ENCODE measurements at regions not wholly inside any gene's neighbourhood (a gene's known extent, or its start where the extent isn't known, plus 50 kb on each side); places are given as distances from the start of the nearest gene placed in this dataset.

DNA sequence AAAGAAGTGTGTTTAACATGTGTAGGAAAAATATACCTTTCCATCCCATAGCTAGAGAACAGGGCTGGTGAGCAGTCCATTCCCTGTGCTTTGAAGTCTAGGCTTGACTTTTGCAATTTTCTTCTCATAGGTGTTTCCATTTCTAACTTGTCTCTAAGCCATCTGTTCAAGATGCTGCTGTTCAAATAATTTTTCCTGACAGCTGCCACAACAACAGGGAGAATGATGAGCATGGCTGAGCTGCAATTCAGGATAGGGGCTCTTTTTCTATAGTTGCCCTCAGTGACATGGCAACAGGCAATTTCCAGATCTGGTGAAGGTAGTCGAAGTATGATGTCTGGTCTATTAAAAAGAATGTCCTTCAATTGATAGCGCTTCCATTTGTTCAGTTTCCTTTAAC lies 103.0 kb upstream of the HS3ST5 start:
- no peaks in the 10 kb centered on the region for H3K9me3 Mint-ChIP-seq (ENCODE audit: low read depth)
- intact Hi-C loops (cut with DNase I, micrococcal nuclease): no loop called here
- ATAC-seq (no peak), DNase-seq (no peak)
- ChIA-PET POLR2A (no interaction called here), CTCF (no interaction called here)
- H3K27me3 Mint-ChIP-seq: no peaks in the 10 kb centered on the region
- H3K4me3 Mint-ChIP-seq: no peak overlapping the region
- no peaks in the 10 kb centered on the region for H3K36me3 Mint-ChIP-seq (ENCODE audit: low read depth)
- no peaks in the 10 kb centered on the region for H3K4me1 Mint-ChIP-seq
- no peak overlapping the region for H3K27ac Mint-ChIP-seq

GRCh38 chr6:114439411-114439810 lies 96.6 kb upstream of the HS3ST5 start:
- ATAC-seq: no peak
- Mint-ChIP-seq H3K27ac (no peak overlapping the region), H3K9me3 (ENCODE audit: low read depth) (peaks cover 2% of the 10 kb centered on the region), H3K36me3 (ENCODE audit: low read depth) (no peaks in the 10 kb centered on the region), H3K4me3 (no peak overlapping the region), H3K4me1 (no peaks in the 10 kb centered on the region), H3K27me3 (peaks cover 2% of the 10 kb centered on the region)
- ChIA-PET CTCF (no interaction called here), POLR2A (no interaction called here)
- no peak for DNase-seq
- intact Hi-C loops (cut with DNase I, micrococcal nuclease): no loop called here

DNA sequence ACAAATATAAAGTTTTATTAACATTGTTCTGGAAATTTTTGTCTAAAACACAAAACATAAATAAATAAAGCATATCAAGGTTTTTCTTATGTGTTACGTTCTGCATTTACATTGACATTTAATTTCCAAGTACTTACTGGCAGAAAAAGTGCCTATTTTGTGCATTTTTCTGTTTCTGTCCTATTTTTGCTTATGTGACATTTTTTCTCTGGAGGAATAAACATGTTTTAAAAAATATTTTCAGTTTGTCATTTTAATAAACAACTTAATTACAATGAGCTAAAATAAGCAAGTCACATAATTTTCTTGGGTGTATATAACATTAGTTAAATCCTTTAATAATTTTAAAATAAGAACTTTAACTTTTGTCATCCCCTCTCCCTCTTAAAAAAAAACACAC lies 94.4 kb upstream of the HS3ST5 start:
- CTCF ChIA-PET: no interaction called here
- POLR2A ChIA-PET: no interaction called here

GRCh38 chr6:114436691-114437090 lies 93.9 kb upstream of the HS3ST5 start:
- peaks cover 2% of the 10 kb centered on the region for H3K9me3 Mint-ChIP-seq (ENCODE audit: low read depth)
- no peak overlapping the region for H3K4me3 Mint-ChIP-seq
- H3K4me1 Mint-ChIP-seq: no peaks in the 10 kb centered on the region
- ChIA-PET POLR2A (no interaction called here), CTCF (no interaction called here)
- peaks cover 2% of the 10 kb centered on the region for H3K27me3 Mint-ChIP-seq
- no peaks in the 10 kb centered on the region for H3K36me3 Mint-ChIP-seq (ENCODE audit: low read depth)
- DNase-seq (no peak), ATAC-seq (no peak)
- intact Hi-C loops (cut with DNase I, micrococcal nuclease): no loop called here
- H3K27ac Mint-ChIP-seq: no peak overlapping the region

More for the DNA sequence above, 94.4 kb upstream of the HS3ST5 start:
- H3K27ac Mint-ChIP-seq: no peak overlapping the region
- H3K36me3 Mint-ChIP-seq (ENCODE audit: low read depth): no peaks in the 10 kb centered on the region
- no peak for ATAC-seq
- no peaks in the 10 kb centered on the region for H3K4me1 Mint-ChIP-seq
- no peak for DNase-seq
- no peak overlapping the region for H3K4me3 Mint-ChIP-seq
- H3K9me3 Mint-ChIP-seq (ENCODE audit: low read depth): peaks cover 2% of the 10 kb centered on the region
- H3K27me3 Mint-ChIP-seq: peaks cover 2% of the 10 kb centered on the region
- intact Hi-C loops (cut with DNase I, micrococcal nuclease): no loop called here

GRCh38 chr6:114435985-114436384 lies 93.2 kb upstream of the HS3ST5 start:
- H3K27ac Mint-ChIP-seq: no peak overlapping the region
- no peaks in the 10 kb centered on the region for H3K4me1 Mint-ChIP-seq
- CTCF ChIA-PET: no interaction called here
- no peak for ATAC-seq
- intact Hi-C loops (cut with DNase I, micrococcal nuclease): no loop called here
- H3K36me3 Mint-ChIP-seq (ENCODE audit: low read depth): no peaks in the 10 kb centered on the region
- peaks cover 2% of the 10 kb centered on the region for H3K9me3 Mint-ChIP-seq (ENCODE audit: low read depth)
- POLR2A ChIA-PET: no interaction called here
- no peak for DNase-seq
- H3K27me3 Mint-ChIP-seq: peaks cover 2% of the 10 kb centered on the region
- H3K4me3 Mint-ChIP-seq: no peak overlapping the region

DNA sequence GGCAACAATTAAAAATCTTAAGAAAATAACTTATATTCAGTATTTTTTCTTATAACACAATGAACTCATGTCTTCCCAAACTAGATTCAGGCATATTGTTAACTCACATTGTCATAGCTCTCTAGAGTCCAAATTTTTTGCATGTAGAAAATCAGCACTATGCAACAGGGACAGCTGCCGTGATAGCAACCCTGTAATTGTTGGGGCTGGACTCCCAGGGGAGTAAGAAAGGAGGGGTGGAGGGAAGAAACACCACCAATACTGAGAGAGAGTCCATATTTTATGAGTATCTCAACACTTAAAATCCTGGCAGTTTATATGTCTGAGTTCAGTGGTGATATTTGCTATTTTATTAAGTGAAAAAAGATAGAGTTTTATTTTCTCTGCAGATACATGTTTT lies 89.6 kb upstream of the HS3ST5 start:
- Mint-ChIP-seq H3K36me3 (ENCODE audit: low read depth) (no peaks in the 10 kb centered on the region), H3K27me3 (peaks cover 2% of the 10 kb centered on the region), H3K9me3 (ENCODE audit: low read depth) (peaks cover 2% of the 10 kb centered on the region), H3K4me3 (no peak overlapping the region), H3K27ac (no peak overlapping the region), H3K4me1 (no peaks in the 10 kb centered on the region)
- no peak for ATAC-seq
- ChIA-PET CTCF (no interaction called here), POLR2A (no interaction called here)
- no peak for DNase-seq
- intact Hi-C loops (cut with DNase I, micrococcal nuclease): no loop called here

DNA sequence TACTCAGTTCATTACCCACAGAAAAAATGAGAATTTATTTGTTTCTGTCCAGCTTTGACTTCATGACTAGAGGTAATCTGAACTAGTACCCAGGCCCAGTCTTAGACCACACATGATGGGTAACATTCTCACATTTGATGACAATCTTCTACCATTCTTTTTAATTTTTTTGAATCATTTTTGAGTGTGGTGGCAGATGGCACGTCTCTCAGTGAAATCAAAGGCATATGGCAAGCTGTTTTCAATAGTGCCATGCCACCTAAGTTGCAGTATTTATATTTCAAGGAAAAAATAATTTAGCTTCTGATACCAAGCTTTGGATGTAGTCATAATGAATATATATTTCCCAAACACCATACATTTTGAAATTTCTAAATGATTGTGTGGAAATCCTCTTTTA lies 88.8 kb upstream of the HS3ST5 start:
- POLR2A ChIA-PET: no interaction called here
- H3K4me3 Mint-ChIP-seq: no peak overlapping the region
- H3K27ac Mint-ChIP-seq: no peak overlapping the region
- no peaks in the 10 kb centered on the region for H3K4me1 Mint-ChIP-seq
- ATAC-seq: no peak
- intact Hi-C loops (cut with DNase I, micrococcal nuclease): no loop called here
- H3K36me3 Mint-ChIP-seq (ENCODE audit: low read depth): no peaks in the 10 kb centered on the region
- no peaks in the 10 kb centered on the region for H3K9me3 Mint-ChIP-seq (ENCODE audit: low read depth)
- H3K27me3 Mint-ChIP-seq: no peaks in the 10 kb centered on the region
- CTCF ChIA-PET: interaction anchor here (1.1 kb wide), 1 partner anchor 17 kb away, joined by 3 read pairs; no protein-coding TSS in a partner anchor
- DNase-seq: no peak

DNA sequence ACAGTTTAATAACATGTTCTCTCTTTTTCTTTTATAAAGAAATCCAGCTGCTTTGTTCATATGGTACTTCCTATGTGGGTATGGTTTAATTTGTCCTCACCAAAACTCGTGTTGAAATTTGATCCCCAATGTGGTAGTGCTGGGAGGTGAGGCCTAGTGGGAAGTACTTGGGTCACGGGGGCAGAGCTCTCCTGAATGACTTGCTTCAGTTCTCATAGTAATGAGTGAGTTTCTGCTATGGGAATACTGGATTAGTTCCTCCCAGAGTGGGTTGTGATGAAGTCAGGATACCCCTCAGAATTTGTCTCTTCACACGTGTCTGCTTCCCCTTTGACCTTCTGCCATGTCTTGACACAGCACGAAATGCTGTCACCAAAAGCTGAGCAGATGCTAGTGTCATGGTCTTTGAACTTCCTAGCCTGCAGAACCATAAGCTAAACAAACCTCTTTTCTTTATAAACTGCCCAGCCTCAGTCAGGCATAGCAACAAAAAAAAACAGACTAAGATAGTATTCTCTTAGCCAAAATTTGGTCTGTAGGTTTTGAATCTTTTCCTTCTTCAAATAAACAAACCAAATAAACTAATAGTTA lies 87.8 kb upstream of the HS3ST5 start:
- Mint-ChIP-seq H3K27ac (no peak overlapping the region), H3K4me3 (no peak overlapping the region), H3K27me3 (no peaks in the 10 kb centered on the region), H3K9me3 (ENCODE audit: low read depth) (no peaks in the 10 kb centered on the region), H3K4me1 (no peaks in the 10 kb centered on the region), H3K36me3 (ENCODE audit: low read depth) (no peaks in the 10 kb centered on the region)
- intact Hi-C loops (cut with DNase I, micrococcal nuclease): no loop called here
- ChIA-PET POLR2A (no interaction called here), CTCF (no interaction called here)
- DNase-seq (no peak), ATAC-seq (no peak)

DNA sequence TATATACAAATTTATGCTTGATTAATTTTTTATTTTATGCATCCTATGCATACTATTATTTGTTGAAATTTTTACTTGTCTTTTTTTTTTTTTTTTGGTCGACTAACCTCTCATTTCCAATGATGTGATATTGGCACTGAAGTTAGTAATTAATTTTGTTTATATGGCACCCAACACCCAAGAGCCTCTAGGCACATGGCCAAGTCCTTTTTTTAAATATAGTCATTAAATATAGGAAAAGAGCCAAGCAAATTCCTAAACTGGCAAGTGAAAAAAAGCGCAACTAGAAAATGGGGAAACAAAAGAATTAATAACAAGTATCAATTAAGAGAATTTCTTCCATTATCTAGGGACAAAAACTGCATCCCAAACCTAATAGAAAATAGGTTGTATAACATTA lies 85.5 kb upstream of the HS3ST5 start:
- DNase-seq (no peak), ATAC-seq (no peak)
- H3K4me3 Mint-ChIP-seq: no peak overlapping the region
- no peaks in the 10 kb centered on the region for H3K9me3 Mint-ChIP-seq (ENCODE audit: low read depth)
- no peak overlapping the region for H3K27ac Mint-ChIP-seq
- no peaks in the 10 kb centered on the region for H3K27me3 Mint-ChIP-seq
- H3K36me3 Mint-ChIP-seq (ENCODE audit: low read depth): no peaks in the 10 kb centered on the region
- ChIA-PET CTCF (no interaction called here), POLR2A (no interaction called here)
- no peaks in the 10 kb centered on the region for H3K4me1 Mint-ChIP-seq
- intact Hi-C loops (cut with DNase I, micrococcal nuclease): no loop called here

GRCh38 chr6:114421199-114421598 lies 78.4 kb upstream of the HS3ST5 start:
- Mint-ChIP-seq H3K36me3 (ENCODE audit: low read depth) (no peaks in the 10 kb centered on the region), H3K27ac (no peak overlapping the region), H3K4me1 (no peaks in the 10 kb centered on the region), H3K9me3 (ENCODE audit: low read depth) (no peaks in the 10 kb centered on the region), H3K4me3 (no peak overlapping the region), H3K27me3 (no peaks in the 10 kb centered on the region)
- no peak for ATAC-seq
- DNase-seq: no peak
- ChIA-PET CTCF (no interaction called here), POLR2A (no interaction called here)
- intact Hi-C loops (cut with DNase I, micrococcal nuclease): no loop called here

DNA sequence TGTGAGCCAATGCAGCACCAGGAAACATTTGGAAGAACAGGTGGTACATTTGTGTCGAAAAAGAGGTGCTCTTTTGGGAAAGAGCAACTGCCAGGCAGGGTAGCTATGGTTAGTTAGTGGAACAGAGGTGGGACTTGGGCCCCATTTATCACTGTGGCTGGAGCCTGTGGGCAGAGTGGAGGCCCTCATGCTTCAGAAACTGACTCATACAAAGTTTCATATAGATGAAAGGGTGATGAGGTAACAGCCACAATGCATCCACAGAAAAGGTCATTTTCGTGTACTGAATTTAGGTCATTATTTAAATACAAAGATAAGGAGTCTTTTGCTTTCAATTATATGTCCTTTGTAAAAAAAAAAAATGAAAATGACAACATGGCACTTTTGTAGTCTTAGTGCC lies 76.4 kb upstream of the HS3ST5 start:
- Mint-ChIP-seq H3K27me3 (no peaks in the 10 kb centered on the region), H3K9me3 (ENCODE audit: low read depth) (no peaks in the 10 kb centered on the region), H3K27ac (no peak overlapping the region), H3K4me3 (no peak overlapping the region), H3K36me3 (ENCODE audit: low read depth) (no peaks in the 10 kb centered on the region), H3K4me1 (no peaks in the 10 kb centered on the region)
- DNase-seq: no peak
- CTCF ChIA-PET: no interaction called here
- intact Hi-C loops (cut with DNase I, micrococcal nuclease): no loop called here
- POLR2A ChIA-PET: no interaction called here
- ATAC-seq: no peak

DNA sequence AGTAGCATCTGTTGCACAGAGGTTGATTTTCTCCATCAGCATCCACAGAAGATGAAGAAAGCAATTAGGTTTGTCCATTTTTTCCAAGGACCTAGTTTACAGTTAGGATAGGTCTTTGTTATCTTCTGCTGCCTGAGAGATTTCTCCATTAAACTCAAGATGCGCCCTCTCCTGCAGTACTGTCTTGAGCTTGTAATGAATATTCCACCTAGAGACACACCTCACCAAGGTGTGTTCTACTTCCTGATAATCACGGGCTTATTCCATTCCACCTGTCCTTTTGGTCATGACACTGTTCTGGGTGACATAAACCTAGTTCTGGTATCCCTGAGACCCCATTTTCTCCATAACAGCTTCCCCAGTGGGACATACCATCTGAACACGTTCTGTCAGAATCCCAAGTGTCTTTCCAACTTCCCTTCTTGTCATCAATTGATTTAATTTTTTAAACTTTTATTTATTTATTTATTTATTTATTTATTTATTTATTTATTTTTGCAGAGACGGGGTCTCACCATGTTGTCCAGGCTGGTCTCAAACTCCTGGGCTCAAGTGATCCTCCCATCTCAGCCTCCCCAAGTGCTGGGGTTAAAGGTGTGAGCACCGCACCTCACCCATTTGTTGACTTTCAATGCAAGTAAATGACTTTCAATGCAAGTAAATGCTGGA lies 75.6 kb upstream of the HS3ST5 start:
- no peak for DNase-seq
- H3K4me3 Mint-ChIP-seq: no peak overlapping the region
- H3K27me3 Mint-ChIP-seq: no peaks in the 10 kb centered on the region
- POLR2A ChIA-PET: no interaction called here
- ATAC-seq: no peak
- no peaks in the 10 kb centered on the region for H3K9me3 Mint-ChIP-seq (ENCODE audit: low read depth)
- no peak overlapping the region for H3K27ac Mint-ChIP-seq
- CTCF ChIA-PET: no interaction called here
- H3K4me1 Mint-ChIP-seq: no peaks in the 10 kb centered on the region
- intact Hi-C loops (cut with DNase I, micrococcal nuclease): no loop called here
- H3K36me3 Mint-ChIP-seq (ENCODE audit: low read depth): no peaks in the 10 kb centered on the region
